K562 (cell line): ENCODE measurements at regions not wholly inside any gene's neighbourhood (a gene's known extent, or its start where the extent isn't known, plus 50 kb on each side); places are given as distances from the start of the nearest gene placed in this dataset.

Source experiments
- ATAC-seq: fragments of 200-7000 bp; cut with Tn5 transposase; 3 replicates; pipeline ENCODE4 v1.9.1; 2020; ENCODE audit warnings: moderate library complexity
- BruUV-seq: library from RNA; stranded (reverse); fragments of 400-500 nt; replicated peaks from 2 replicates; lab custom pipeline; 2021; lab: Mats Ljungman, UMichigan
- CTCF ChIA-PET: fragments of 300-600 bp; formaldehyde crosslinking; extraction: SDS; loops from one replicate; lab custom pipeline; 2021; ENCODE audit warnings: low intra/inter-chr PET ratio; lab: Yijun Ruan, JAX
- POLR2A ChIA-PET: fragments of 300-600, 350-650 bp; sonication (Branson Sonifier 250); formaldehyde crosslinking; extraction: SDS; loops from one replicate; lab custom pipeline; 2021; ENCODE audit warnings: antibody characterized with exemption, inconsistent platforms; lab: Yijun Ruan, JAX
- DNase-seq, 4 experiments: peaks; one replicate each; pipeline versions ENCODE4 v3.0.0 to v3.0.0-alpha.2; 2011 to 2018; ENCODE audit warnings: low spot score in 3 of 4, mixed read lengths in 3 of 4; ENCODE audit errors: extremely low read depth in 1 of 4
- FAIRE-seq: peaks from 2 replicates; lab custom pipeline; 2011; peaks lifted over from hg19 to GRCh38; lab: Jason Lieb, UNC
- H2AFZ ChIP-seq: 2 replicates; pipeline ENCODE4 v1.6.0; 2011; ENCODE audit warnings: low read depth, low read length, control low read depth, inconsistent platforms
- H3K27ac ChIP-seq: fragments of 200-600 bp; 3 replicates; pipeline ENCODE4 v1.8.0; 2011; ENCODE audit warnings: low read depth, mild to moderate bottlenecking, control low read depth, inconsistent platforms, low read length, moderate library complexity, mixed read lengths; ENCODE audit errors: extremely low read depth
- H3K27me3 ChIP-seq, 2 experiments: fragments of 300-600 bp in 1 of 2; 2 replicates in 1 of 2; 3 replicates in 1 of 2; pipeline versions ENCODE4 v1.6.0 to v1.8.0; 2011; ENCODE audit warnings: inconsistent platforms in 2 of 2, low read length in 2 of 2, mild to moderate bottlenecking in 1 of 2, mixed read lengths in 1 of 2, moderate library complexity in 1 of 2; ENCODE audit not compliant: control insufficient read depth in 2 of 2, insufficient read depth in 2 of 2
- H3K36me3 ChIP-seq: fragments of 300-600 bp; 3 replicates; pipeline ENCODE4 v1.8.0; 2011; ENCODE audit warnings: mild to moderate bottlenecking, low read length, inconsistent platforms; ENCODE audit not compliant: control insufficient read depth, insufficient read depth
- H3K4me1 ChIP-seq, 2 experiments: fragments of 200-600 bp in 1 of 2; replicated peaks in 1 of 2; 2 replicates in 1 of 2; 3 replicates in 1 of 2; pipeline versions ENCODE4 v1.5.1 to v1.8.0; 2011; ENCODE audit warnings: inconsistent platforms in 2 of 2, low read length in 2 of 2, mild to moderate bottlenecking in 1 of 2, mixed read lengths in 1 of 2, moderate library complexity in 1 of 2; ENCODE audit not compliant: control insufficient read depth in 2 of 2, insufficient read depth in 2 of 2
- H3K4me2 ChIP-seq: 2 replicates; pipeline ENCODE4 v1.6.1; 2011; ENCODE audit warnings: low read length, control low read depth, inconsistent platforms, mixed read lengths; ENCODE audit not compliant: insufficient read depth
- H3K4me3 ChIP-seq: fragments of 200-600 bp; sonication (generic), shearing (Covaris generic); 2 replicates; pipeline ENCODE4 v1.5.1; 2016; ENCODE audit warnings: control low read depth, inconsistent platforms
- H3K79me2 ChIP-seq: fragments of 200-600 bp; 3 replicates; pipeline ENCODE4 v1.8.0; 2011; ENCODE audit warnings: low read length, inconsistent platforms; ENCODE audit not compliant: control insufficient read depth, insufficient read depth
- H3K9ac ChIP-seq, 2 experiments: 2 replicates each; pipeline versions ENCODE4 v1.6.0 to v1.6.1; 2011; ENCODE audit warnings: low read depth in 2 of 2, low read length in 2 of 2, control low read depth in 1 of 2, inconsistent platforms in 1 of 2, mild to moderate bottlenecking in 1 of 2, mixed read lengths in 1 of 2; ENCODE audit not compliant: insufficient read depth in 1 of 2
- H3K9me1 ChIP-seq: one replicate; pipeline ENCODE4 v1.6.0; 2011; ENCODE audit warnings: inconsistent platforms, mild to moderate bottlenecking, low read length, moderate library complexity; ENCODE audit not compliant: control insufficient read depth, insufficient read depth
- H3K9me3 ChIP-seq: replicated peaks from 2 replicates; pipeline ENCODE4 v1.5.1; 2011; ENCODE audit warnings: low read depth, low read length, inconsistent platforms; ENCODE audit not compliant: control insufficient read depth, insufficient read depth
- H4K20me1 ChIP-seq: replicated peaks from 2 replicates; pipeline ENCODE4 v1.6.1; 2011; ENCODE audit warnings: low read length, inconsistent platforms, mixed read lengths; ENCODE audit not compliant: control insufficient read depth, insufficient read depth
- CREB5 ChIP-seq: fragments of 250-450 bp; sonication (Bioruptor Pico); IDR thresholded peaks from 2 replicates; pipeline ENCODE4 v1.5.0; 2020; ENCODE audit warnings: mild to moderate bottlenecking
- CUX1 ChIP-seq: fragments of 200-800 bp; sonication (Bioruptor generic); IDR thresholded peaks from 2 replicates; pipeline ENCODE4 v1.6.1; 2016; ENCODE audit warnings: missing genetic modification characterization, missing compliant biosample characterization
- DIDO1 ChIP-seq: fragments of 450-650 bp; IDR thresholded peaks from 2 replicates; pipeline ENCODE4 v1.6.1; 2016; ENCODE audit warnings: low read depth, missing biosample characterization, missing genetic modification characterization
- NELFE ChIP-seq: IDR thresholded peaks from 2 replicates; pipeline ENCODE4 v1.6.1; 2011; ENCODE audit warnings: mild to moderate bottlenecking; ENCODE audit not compliant: insufficient read depth, insufficient read length
- PTTG1 ChIP-seq: fragments of 450-650 bp; IDR thresholded peaks from 2 replicates; pipeline ENCODE4 v1.6.1; 2016; ENCODE audit warnings: low read depth, mild to moderate bottlenecking, missing genetic modification characterization, missing compliant biosample characterization
- RBM25 ChIP-seq: fragments of 200-400 bp; formaldehyde crosslinking; IDR thresholded peaks from 2 replicates; pipeline ENCODE4 v1.6.1; 2018; ENCODE audit warnings: low read length, low read depth, moderate library complexity; ENCODE audit not compliant: severe bottlenecking
- ZC3H8 ChIP-seq: fragments of 450-650 bp; IDR thresholded peaks from 2 replicates; pipeline ENCODE4 v1.6.1; 2017
- ZSCAN32 ChIP-seq: fragments of 450-650 bp; formaldehyde crosslinking; IDR thresholded peaks from 2 replicates; pipeline ENCODE4 v1.4.0; 2020; ENCODE audit warnings: mild to moderate bottlenecking, moderate library complexity
- WGBS: fragments of 100-300 bp; shearing (Covaris generic); methylation state at CpG from one replicate; pipeline ENCODE4 v1.1.6; 2016; ENCODE audit warnings: low coverage, mixed read lengths; ENCODE audit not compliant: insufficient coverage; ENCODE audit errors: missing lambda C conversion rate; 5-methylcytosine and 5-hydroxymethylcytosine counted together
- in situ Hi-C: fragments of 300-500 bp; cut with MboI; formaldehyde crosslinking; loops from 4 replicates; pipeline ENCODE4 v1.15.0; 2018; ENCODE audit warnings: inconsistent platforms, mixed read lengths
- intact Hi-C: fragments of 100-400 bp; cut with micrococcal nuclease; formaldehyde crosslinking; loops from 2 replicates; pipeline ENCODE4 v1.14.2; 2022

DNA sequence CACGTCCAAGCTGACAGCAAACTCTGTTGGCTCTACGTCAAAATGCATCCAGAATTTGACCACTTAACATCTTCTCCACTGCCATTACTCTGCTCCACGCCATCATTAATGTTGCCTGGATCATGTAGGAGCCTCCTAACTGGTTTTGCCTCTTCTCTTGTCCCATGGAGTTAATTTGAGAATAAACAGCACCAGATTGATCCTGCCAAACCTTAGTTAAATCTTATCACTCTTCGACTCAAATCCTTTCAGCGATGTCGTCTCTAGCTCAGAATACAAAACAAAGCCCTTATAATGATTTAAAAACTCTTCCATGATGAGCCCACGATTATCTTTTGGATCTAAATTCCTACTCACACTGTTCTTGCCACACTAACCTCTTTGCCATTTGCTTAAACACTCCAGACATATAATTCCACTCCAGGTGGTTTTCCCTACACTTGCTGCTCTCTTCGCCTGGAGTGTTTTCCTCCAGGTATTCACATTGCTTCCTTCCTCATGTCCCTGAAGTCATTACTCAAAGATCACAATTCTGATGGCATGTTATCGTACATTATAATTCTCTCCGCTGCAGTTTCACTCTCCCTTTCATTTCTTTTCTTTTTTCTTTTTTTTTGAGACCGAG, 90.7 kb upstream of the KCNK2 start:
- H3K9me1 ChIP-seq = no peaks in the 10 kb centered on the region
- TF ChIP-seq CREB5 = no peak
- ATAC-seq (no peak), FAIRE-seq (no peak), DNase-seq (no peak)
- H3K9ac ChIP-seq = no peak overlapping the region
- no peak overlapping the region for H2AFZ ChIP-seq
- no peaks in the 10 kb centered on the region for H4K20me1 ChIP-seq
- ChIA-PET POLR2A (no interaction called here), CTCF (no interaction called here)
- H3K27me3 ChIP-seq = no peaks in the 10 kb centered on the region
- no peaks in the 10 kb centered on the region for H3K4me1 ChIP-seq
- no peak overlapping the region for H3K27ac ChIP-seq
- no peaks in the 10 kb centered on the region for H3K36me3 ChIP-seq
- H3K4me2 ChIP-seq = no peak overlapping the region
- in situ Hi-C loops = no loop called here
- no peaks in the 10 kb centered on the region for H3K79me2 ChIP-seq
- BruUV-seq = no TSS peak
- intact Hi-C loops = no loop called here
- H3K4me3 ChIP-seq = no peak overlapping the region
- H3K9me3 ChIP-seq = no peaks in the 10 kb centered on the region
- WGBS = 10% methylated on average over 11 of the region's 11 CpGs

DNA sequence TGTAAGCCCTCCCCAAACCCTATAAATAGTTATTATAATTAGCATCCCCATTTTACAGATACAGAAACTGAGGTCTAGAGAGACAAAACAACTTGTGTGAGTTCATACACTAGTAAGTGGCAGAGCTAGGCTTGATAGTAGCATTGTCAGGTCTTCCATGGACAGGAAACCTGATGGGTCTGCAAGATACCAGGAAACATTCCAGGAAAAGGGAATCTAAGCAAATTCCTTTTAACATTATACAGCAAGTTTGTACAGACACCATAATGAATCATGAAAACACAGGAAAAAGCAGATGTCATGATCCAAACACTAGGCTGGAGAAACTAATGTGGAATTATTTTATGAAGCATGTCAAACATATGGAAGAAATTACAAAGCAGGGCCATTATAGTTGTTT, 89.1 kb upstream of the KCNK2 start:
- POLR2A ChIA-PET = no interaction called here
- no peak for FAIRE-seq
- in situ Hi-C loops = no loop called here

More for the DNA sequence above, 89.1 kb upstream of the KCNK2 start:
- no peaks in the 10 kb centered on the region for H3K79me2 ChIP-seq
- CTCF ChIA-PET = no interaction called here
- no peaks in the 10 kb centered on the region for H3K4me1 ChIP-seq
- H2AFZ ChIP-seq = no peak overlapping the region
- BruUV-seq = no TSS peak
- no peak overlapping the region for H3K4me2 ChIP-seq
- TF ChIP-seq ZC3H8 (no peak), CUX1 (CRISPR knock-in tag) (no peak), PTTG1 (no peak), RBM25 (peak; percentile 17), NELFE (no peak), DIDO1 (tag) (no peak), ZSCAN32 (CRISPR knock-in tag) (no peak)
- H3K27me3 ChIP-seq = no peaks in the 10 kb centered on the region
- no peak overlapping the region for H3K9ac ChIP-seq
- intact Hi-C loops = no loop called here
- no peak overlapping the region for H3K4me3 ChIP-seq
- ATAC-seq (no peak), DNase-seq (no peak)
- H3K36me3 ChIP-seq = no peaks in the 10 kb centered on the region
- H4K20me1 ChIP-seq = no peaks in the 10 kb centered on the region
- no peaks in the 10 kb centered on the region for H3K9me3 ChIP-seq
- no peaks in the 10 kb centered on the region for H3K9me1 ChIP-seq
- no peak overlapping the region for H3K27ac ChIP-seq
